Effector memory CD4-positive, alpha-beta T cell (primary cell): ENCODE measurements at regions not wholly inside any gene's neighbourhood (a gene's known extent, or its start where the extent isn't known, plus 50 kb on each side); places are given as distances from the start of the nearest gene placed in this dataset.

Experiments
- DNase-seq, 3 donors: peaks; one replicate each; pipeline ENCODE4 v3.0.0-alpha.2; 2020
- H3K27ac ChIP-seq: 2 replicates; pipeline ENCODE4 v1.7.0; 2013; ENCODE audit warnings: mild to moderate bottlenecking, low read length, moderate library complexity; ENCODE audit not compliant: insufficient read depth, poor library complexity, severe bottlenecking
- H3K27me3 ChIP-seq: replicated peaks from 2 replicates; pipeline ENCODE4 v1.7.0; 2013; ENCODE audit warnings: mild to moderate bottlenecking, low read length; ENCODE audit not compliant: insufficient read depth, control insufficient read depth, poor library complexity, severe bottlenecking
- H3K36me3 ChIP-seq: 2 replicates; pipeline ENCODE4 v1.7.0; 2013; ENCODE audit warnings: mild to moderate bottlenecking, low read length, moderate library complexity; ENCODE audit not compliant: control insufficient read depth, insufficient read depth
- H3K4me1 ChIP-seq: 2 replicates; pipeline ENCODE4 v1.7.0; 2013; ENCODE audit warnings: low read length, mild to moderate bottlenecking; ENCODE audit not compliant: control insufficient read depth, insufficient read depth, poor library complexity, severe bottlenecking
- H3K4me3 ChIP-seq: 2 replicates; pipeline ENCODE4 v1.7.0; 2013; ENCODE audit warnings: low read length, low read depth, mild to moderate bottlenecking; ENCODE audit not compliant: insufficient read depth, poor library complexity, severe bottlenecking
- H3K9me3 ChIP-seq: 2 replicates; pipeline ENCODE4 v1.7.0; 2013; ENCODE audit warnings: mild to moderate bottlenecking, low read length, moderate library complexity; ENCODE audit not compliant: control insufficient read depth

- H3K9me3 ChIP-seq: no peaks in the 10 kb centered on the region
- no peak overlapping the region for H3K27ac ChIP-seq
- no peaks in the 10 kb centered on the region for H3K36me3 ChIP-seq
- H3K27me3 ChIP-seq: no peaks in the 10 kb centered on the region
- no peak overlapping the region for H3K4me3 ChIP-seq
- DNase-seq: no peak
- H3K4me1 ChIP-seq: no peaks in the 10 kb centered on the region
Measured at GRCh38 chr2:13996527-13996926, 636.0 kb upstream of the LRATD1 start.

GRCh38 chr2:14011190-14011589 is 621.3 kb upstream of the LRATD1 start:
- Histone ChIP-seq H3K4me3 (no peak overlapping the region), H3K27me3 (no peaks in the 10 kb centered on the region), H3K36me3 (no peaks in the 10 kb centered on the region), H3K4me1 (no peaks in the 10 kb centered on the region), H3K27ac (no peak overlapping the region), H3K9me3 (no peaks in the 10 kb centered on the region)
- DNase-seq: no peak

DNA sequence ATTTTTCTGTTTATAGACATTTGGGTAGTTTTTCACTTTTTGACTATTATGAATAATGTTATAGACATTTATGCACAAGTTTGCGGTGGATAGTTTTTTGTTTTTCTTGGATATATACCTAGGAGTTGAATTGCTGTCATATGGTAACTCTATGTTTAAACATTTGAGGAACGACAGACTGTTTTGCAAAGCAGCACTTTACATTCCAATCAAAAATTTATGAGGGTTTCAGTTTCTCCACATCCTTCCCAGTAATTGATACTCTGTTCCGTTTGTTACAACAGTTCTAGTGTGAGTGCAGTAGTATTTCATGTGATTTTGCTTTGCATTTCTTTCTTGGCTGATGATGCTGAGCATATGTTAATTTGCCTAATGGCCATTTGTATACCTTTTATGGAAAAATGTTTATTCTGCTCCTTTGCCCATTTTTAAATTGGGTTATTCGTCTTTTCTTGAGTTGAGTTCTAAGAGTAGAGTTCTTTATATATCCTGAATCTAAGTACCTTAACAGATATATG is 617.3 kb upstream of the LRATD1 start:
- DNase-seq: no peak
- no peaks in the 10 kb centered on the region for H3K27me3 ChIP-seq
- no peaks in the 10 kb centered on the region for H3K36me3 ChIP-seq
- H3K4me3 ChIP-seq: no peak overlapping the region
- no peaks in the 10 kb centered on the region for H3K9me3 ChIP-seq
- H3K27ac ChIP-seq: no peak overlapping the region
- H3K4me1 ChIP-seq: no peaks in the 10 kb centered on the region

- Histone ChIP-seq H3K27ac (no peak overlapping the region), H3K4me1 (no peaks in the 10 kb centered on the region), H3K4me3 (no peak overlapping the region), H3K36me3 (no peaks in the 10 kb centered on the region), H3K9me3 (no peaks in the 10 kb centered on the region), H3K27me3 (no peaks in the 10 kb centered on the region)
- no peak for DNase-seq
Measured at GRCh38 chr2:14016289-14016955, 616.1 kb upstream of the LRATD1 start.

GRCh38 chr2:14018620-14019019 is 613.9 kb upstream of the LRATD1 start:
- Histone ChIP-seq H3K4me3 (no peak overlapping the region), H3K27ac (no peak overlapping the region), H3K9me3 (no peaks in the 10 kb centered on the region), H3K27me3 (no peaks in the 10 kb centered on the region), H3K4me1 (no peaks in the 10 kb centered on the region), H3K36me3 (no peaks in the 10 kb centered on the region)
- DNase-seq: no peak

GRCh38 chr2:14023558-14023957 is 609.0 kb upstream of the LRATD1 start:
- Histone ChIP-seq H3K4me3 (no peak overlapping the region), H3K4me1 (no peaks in the 10 kb centered on the region), H3K27me3 (no peaks in the 10 kb centered on the region), H3K36me3 (no peaks in the 10 kb centered on the region), H3K9me3 (no peaks in the 10 kb centered on the region), H3K27ac (no peak overlapping the region)
- DNase-seq: no peak

DNA sequence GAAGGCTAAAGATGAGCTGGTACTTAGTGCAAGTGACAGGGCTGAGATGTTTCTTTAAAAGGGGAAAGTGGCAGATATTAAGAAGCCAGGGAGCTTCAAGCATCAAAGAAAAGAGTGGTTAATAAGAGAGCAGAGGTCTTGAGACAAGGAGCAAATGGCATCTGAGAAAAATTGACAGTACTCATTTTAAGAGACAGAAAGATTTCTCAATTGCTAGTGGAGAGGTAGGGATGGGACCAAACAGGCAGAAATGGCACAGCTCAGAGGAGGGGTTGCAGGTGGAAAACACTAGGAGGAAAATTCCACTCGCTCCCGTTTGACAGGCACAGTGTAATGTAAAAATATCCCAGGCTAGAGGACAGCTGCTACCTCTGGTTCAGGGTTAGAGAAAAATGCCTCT is 593.4 kb upstream of the LRATD1 start:
- H3K36me3 ChIP-seq: no peaks in the 10 kb centered on the region
- H3K4me3 ChIP-seq: no peak overlapping the region
- H3K27me3 ChIP-seq: no peaks in the 10 kb centered on the region

DNA sequence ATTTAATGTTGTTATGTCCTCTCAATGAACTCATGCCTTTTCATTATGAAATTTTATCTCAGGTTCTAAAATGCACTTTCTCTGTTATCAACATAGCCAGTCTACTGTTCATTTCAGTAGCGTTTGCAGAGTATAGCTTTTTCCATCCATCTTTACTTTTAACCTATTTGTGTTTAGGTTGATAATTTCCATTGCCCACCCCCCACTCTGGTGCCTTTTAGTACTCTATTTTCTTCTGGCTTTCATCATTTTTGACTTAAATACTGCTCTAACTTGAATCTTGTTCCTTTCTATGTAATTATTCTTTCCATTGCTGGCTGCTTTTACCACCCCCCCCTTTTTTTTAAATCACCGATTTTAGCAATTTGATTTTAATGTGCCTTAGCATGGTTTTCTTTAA is 585.0 kb upstream of the LRATD1 start:
- H3K27ac ChIP-seq: no peak overlapping the region
- H3K36me3 ChIP-seq: no peaks in the 10 kb centered on the region
- no peaks in the 10 kb centered on the region for H3K27me3 ChIP-seq
- DNase-seq: no peak
- H3K4me1 ChIP-seq: no peaks in the 10 kb centered on the region
- H3K4me3 ChIP-seq: no peak overlapping the region
- no peaks in the 10 kb centered on the region for H3K9me3 ChIP-seq

More for the DNA sequence above, 593.4 kb upstream of the LRATD1 start:
- Histone ChIP-seq H3K9me3 (no peaks in the 10 kb centered on the region), H3K4me1 (no peaks in the 10 kb centered on the region), H3K27ac (no peak overlapping the region)
- no peak for DNase-seq

GRCh38 chr2:14051401-14051800 is 581.1 kb upstream of the LRATD1 start:
- no peaks in the 10 kb centered on the region for H3K4me1 ChIP-seq
- no peaks in the 10 kb centered on the region for H3K27me3 ChIP-seq
- DNase-seq: no peak
- no peaks in the 10 kb centered on the region for H3K9me3 ChIP-seq
- no peak overlapping the region for H3K4me3 ChIP-seq
- H3K36me3 ChIP-seq: no peaks in the 10 kb centered on the region
- H3K27ac ChIP-seq: no peak overlapping the region

- no peaks in the 10 kb centered on the region for H3K9me3 ChIP-seq
- DNase-seq: no peak
- no peaks in the 10 kb centered on the region for H3K27me3 ChIP-seq
- H3K27ac ChIP-seq: no peak overlapping the region
- no peaks in the 10 kb centered on the region for H3K36me3 ChIP-seq
- H3K4me1 ChIP-seq: no peaks in the 10 kb centered on the region
- H3K4me3 ChIP-seq: no peak overlapping the region
Measured at GRCh38 chr2:14053105-14053504, 579.4 kb upstream of the LRATD1 start.
